Smooth muscle cell (in vitro differentiated cells): ENCODE measurements at regions not wholly inside any gene's neighbourhood (a gene's known extent, or its start where the extent isn't known, plus 50 kb on each side); places are given as distances from the start of the nearest gene placed in this dataset.

Experiments
- DNase-seq: peaks from one replicate; lab custom pipeline; 2025; ENCODE audit not compliant: unreplicated experiment; lab: John Stamatoyannopoulos, UW
- H2AFZ ChIP-seq: fragments of 200-600 bp; sonication (generic); 2 replicates; pipeline ENCODE4 v1.6.0; 2016; ENCODE audit warnings: antibody characterized with exemption, low read depth, mild to moderate bottlenecking
- H3F3A ChIP-seq: fragments of 200-600 bp; sonication (generic); 2 replicates; pipeline ENCODE4 v1.6.0; 2017; ENCODE audit warnings: antibody characterized with exemption, low read depth
- H3K27ac ChIP-seq: fragments of 200-600 bp; sonication (generic); 2 replicates; pipeline ENCODE4 v1.5.1; 2016; ENCODE audit warnings: low read depth, mild to moderate bottlenecking
- H3K27me3 ChIP-seq: fragments of 200-600 bp; sonication (generic); 2 replicates; pipeline ENCODE4 v1.6.1; 2016; ENCODE audit warnings: low read depth, mild to moderate bottlenecking
- H3K36me3 ChIP-seq: fragments of 200-600 bp; sonication (generic); 2 replicates; pipeline ENCODE4 v1.5.1; 2016; ENCODE audit warnings: low read depth
- H3K4me1 ChIP-seq: fragments of 200-600 bp; sonication (generic); 2 replicates; pipeline ENCODE4 v1.5.1; 2016; ENCODE audit warnings: low read depth
- H3K4me2 ChIP-seq: fragments of 200-600 bp; sonication (generic); 2 replicates; pipeline ENCODE4 v1.6.0; 2016; ENCODE audit warnings: mild to moderate bottlenecking
- H3K4me3 ChIP-seq: fragments of 200-600 bp; sonication (generic); 2 replicates; pipeline ENCODE4 v1.5.1; 2016; ENCODE audit warnings: mild to moderate bottlenecking
- H3K79me2 ChIP-seq: fragments of 200-600 bp; sonication (generic); 2 replicates; pipeline ENCODE4 v1.6.0; 2016; ENCODE audit warnings: low read depth, mild to moderate bottlenecking
- H3K9ac ChIP-seq: fragments of 200-600 bp; sonication (generic); 2 replicates; pipeline ENCODE4 v1.6.0; 2016; ENCODE audit warnings: low read depth
- H3K9me3 ChIP-seq: fragments of 200-600 bp; sonication (generic); replicated peaks from 2 replicates; pipeline ENCODE4 v1.5.1; 2016; ENCODE audit warnings: low read depth
- H4K20me1 ChIP-seq: fragments of 200-600 bp; sonication (generic); 2 replicates; pipeline ENCODE4 v1.6.0; 2016; ENCODE audit warnings: low read depth
- CTCF ChIP-seq: fragments of 200-600 bp; sonication (generic); IDR thresholded peaks from 2 replicates; pipeline ENCODE4 v1.5.1; 2017; ENCODE audit warnings: borderline replicate concordance, mild to moderate bottlenecking, antibody characterized with exemption; ENCODE audit not compliant: insufficient read depth, poor library complexity, severe bottlenecking
- WGBS: methylation state at CpG from one replicate; pipeline ENCODE4 v1.1.7; 2016; ENCODE audit warnings: low lambda C conversion rate; 5-methylcytosine and 5-hydroxymethylcytosine counted together

GRCh38 chr4:96531836-96532235 is 691.9 kb downstream of the PDHA2 start:
- H4K20me1 ChIP-seq: no peaks in the 10 kb centered on the region
- H3K27me3 ChIP-seq: no peaks in the 10 kb centered on the region
- H2AFZ ChIP-seq: no peak overlapping the region
- no peaks in the 10 kb centered on the region for H3K4me1 ChIP-seq
- H3K9ac ChIP-seq: no peak overlapping the region
- H3K27ac ChIP-seq: no peak overlapping the region
- DNase-seq: no peak
- no peaks in the 10 kb centered on the region for H3K36me3 ChIP-seq
- H3K4me3 ChIP-seq: no peak overlapping the region
- no peaks in the 10 kb centered on the region for H3K9me3 ChIP-seq
- H3K4me2 ChIP-seq: no peak overlapping the region
- no peaks in the 10 kb centered on the region for H3F3A ChIP-seq
- no peaks in the 10 kb centered on the region for H3K79me2 ChIP-seq
- no peak for TF ChIP-seq CTCF

- TF ChIP-seq CTCF: no peak
- Histone ChIP-seq H3K4me3 (no peak overlapping the region), H3K27me3 (no peaks in the 10 kb centered on the region), H4K20me1 (no peaks in the 10 kb centered on the region), H3K27ac (no peak overlapping the region), H3K79me2 (no peaks in the 10 kb centered on the region), H3K4me1 (no peaks in the 10 kb centered on the region), H2AFZ (no peak overlapping the region), H3K9ac (no peak overlapping the region), H3K4me2 (no peak overlapping the region), H3K36me3 (no peaks in the 10 kb centered on the region), H3F3A (no peaks in the 10 kb centered on the region), H3K9me3 (no peaks in the 10 kb centered on the region)
- no peak for DNase-seq
- WGBS: 98% methylated on average over 2 of the region's 2 CpGs
Measured at GRCh38 chr4:96543346-96543745, 703.5 kb downstream of the PDHA2 start.

GRCh38 chr4:96558466-96558865 is 718.6 kb downstream of the PDHA2 start:
- Histone ChIP-seq H3K9ac (no peak overlapping the region), H3K27me3 (no peaks in the 10 kb centered on the region), H4K20me1 (no peaks in the 10 kb centered on the region), H3K4me1 (no peaks in the 10 kb centered on the region), H3K4me2 (no peak overlapping the region), H3K9me3 (no peaks in the 10 kb centered on the region), H3K36me3 (no peaks in the 10 kb centered on the region), H3F3A (no peaks in the 10 kb centered on the region), H2AFZ (no peak overlapping the region), H3K79me2 (no peaks in the 10 kb centered on the region), H3K4me3 (no peak overlapping the region), H3K27ac (no peak overlapping the region)
- TF ChIP-seq CTCF: no peak
- DNase-seq: no peak
- WGBS: 91% methylated on average over 2 of the region's 2 CpGs

- Histone ChIP-seq H3K9ac (no peak overlapping the region), H3K9me3 (no peaks in the 10 kb centered on the region), H2AFZ (no peak overlapping the region), H3F3A (no peaks in the 10 kb centered on the region), H3K27me3 (no peaks in the 10 kb centered on the region), H3K4me1 (no peaks in the 10 kb centered on the region), H4K20me1 (no peaks in the 10 kb centered on the region), H3K4me3 (no peak overlapping the region), H3K27ac (no peak overlapping the region), H3K79me2 (no peaks in the 10 kb centered on the region), H3K4me2 (no peak overlapping the region), H3K36me3 (no peaks in the 10 kb centered on the region)
- 99% methylated on average over 2 of the region's 2 CpGs for WGBS
- no peak for TF ChIP-seq CTCF
- no peak for DNase-seq
Measured at GRCh38 chr4:96566755-96567154, 726.9 kb downstream of the PDHA2 start.
